T-helper 2 cell treated with Interferon-gamma antibody and Interleukin-4, amounts not matched to agents 100 ng/mL and 5 ng/mL, for 36 hours (primary cell): ENCODE measurements at regions not wholly inside any gene's neighbourhood (a gene's known extent, or its start where the extent isn't known, plus 50 kb on each side); places are given as distances from the start of the nearest gene placed in this dataset.
"Not testable (repeated sequence)": the region's sequence is repeated elsewhere in the genome, so short reads cannot be mapped to it uniquely, and the experiment has no call there.

Experiments used
- intact Hi-C: fragments of 100-400 bp; cut with micrococcal nuclease; formaldehyde crosslinking; loops from one replicate; pipeline ENCODE4 v1.15.1; 2023

DNA sequence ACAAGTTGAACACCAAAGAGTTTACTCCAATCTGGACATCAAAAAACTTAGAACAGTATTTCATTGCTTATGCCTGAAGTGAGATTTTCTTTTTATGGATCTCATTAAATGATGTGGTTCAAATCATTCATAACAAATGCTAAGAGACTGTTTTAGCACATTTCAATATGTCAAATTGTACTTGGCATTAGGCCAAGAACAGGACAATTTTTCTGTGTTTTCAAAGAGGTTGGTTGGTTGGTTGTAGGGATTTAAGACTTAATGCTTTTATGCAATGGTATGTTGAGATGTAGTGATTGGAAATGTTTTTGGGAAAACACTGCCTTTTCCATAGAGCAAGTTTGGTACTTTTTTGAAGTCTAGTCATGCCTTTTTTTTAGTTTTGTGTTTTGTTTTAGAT, 510.4 kb downstream of the ZNF674 start:
- intact Hi-C loops, result no loop called here

GRCh38 chrX:46029777-46030176, 515.4 kb downstream of the ZNF674 start:
- intact Hi-C loops, result no loop called here

DNA sequence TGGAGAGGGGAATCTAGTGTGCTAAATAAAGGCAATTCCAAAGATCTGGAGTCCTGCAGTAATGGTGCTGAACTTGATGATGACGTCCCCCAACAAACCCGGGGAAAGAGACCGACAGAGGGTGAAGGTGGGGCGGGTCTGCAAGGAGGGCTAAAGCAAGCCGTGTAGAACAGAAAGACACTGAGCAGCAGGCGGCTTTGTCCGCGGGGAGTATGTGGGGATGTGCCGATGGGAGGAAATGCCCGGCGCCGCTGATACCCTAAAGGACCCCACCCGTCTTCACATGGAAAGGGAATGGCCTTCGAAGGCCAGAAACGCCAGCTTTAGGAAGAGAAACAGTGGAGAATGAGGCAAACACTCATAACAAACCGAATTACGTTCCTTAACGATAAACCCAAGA, 528.9 kb downstream of the ZNF674 start:
- intact Hi-C loops, result no loop called here

DNA sequence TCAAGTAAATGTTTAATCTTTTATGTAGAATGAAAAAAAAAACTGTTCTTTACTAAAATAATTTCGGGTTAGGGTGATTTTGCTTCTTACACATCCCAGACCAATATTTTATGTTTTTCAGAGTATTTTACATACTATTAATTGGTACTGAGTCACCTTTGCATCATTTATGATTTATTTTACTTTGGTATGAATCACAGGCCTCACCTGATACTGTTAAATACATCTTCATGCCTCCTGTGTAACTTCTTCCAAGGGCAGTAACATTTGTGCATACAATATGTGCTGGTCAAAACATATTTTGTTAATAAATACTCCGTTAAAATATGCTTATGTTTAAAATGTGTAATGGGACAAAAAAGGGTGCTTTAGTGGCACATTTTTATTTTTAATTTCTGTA, 529.6 kb downstream of the ZNF674 start:
- intact Hi-C loops, result no loop called here

- intact Hi-C loops, result no loop called here
These were observed 552.7 kb downstream of the ZNF674 start for GRCh38 chrX:45992402-45993123.

- intact Hi-C loops, result no loop called here
These were observed 558.2 kb downstream of the ZNF674 start for GRCh38 chrX:45986971-45987370.

DNA sequence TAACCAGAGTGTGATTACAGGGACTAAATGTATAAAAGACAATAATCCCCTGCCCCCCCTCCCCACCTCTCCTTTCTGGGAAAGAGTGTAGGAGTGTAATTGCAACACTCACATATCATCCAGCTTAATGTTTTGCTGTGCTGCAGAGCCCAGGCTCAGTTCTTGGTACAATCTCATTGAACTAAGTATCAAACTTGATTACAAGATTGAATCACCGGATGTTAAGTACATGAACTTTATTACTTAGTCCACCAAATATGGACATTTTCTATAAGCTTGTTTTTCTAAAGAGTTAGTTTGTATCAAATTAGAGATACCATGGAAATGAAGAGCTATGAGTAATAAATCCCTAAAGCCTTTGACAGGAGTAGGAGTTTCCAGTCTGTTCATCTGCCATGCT, 559.1 kb downstream of the ZNF674 start:
- intact Hi-C loops, result no loop called here

DNA sequence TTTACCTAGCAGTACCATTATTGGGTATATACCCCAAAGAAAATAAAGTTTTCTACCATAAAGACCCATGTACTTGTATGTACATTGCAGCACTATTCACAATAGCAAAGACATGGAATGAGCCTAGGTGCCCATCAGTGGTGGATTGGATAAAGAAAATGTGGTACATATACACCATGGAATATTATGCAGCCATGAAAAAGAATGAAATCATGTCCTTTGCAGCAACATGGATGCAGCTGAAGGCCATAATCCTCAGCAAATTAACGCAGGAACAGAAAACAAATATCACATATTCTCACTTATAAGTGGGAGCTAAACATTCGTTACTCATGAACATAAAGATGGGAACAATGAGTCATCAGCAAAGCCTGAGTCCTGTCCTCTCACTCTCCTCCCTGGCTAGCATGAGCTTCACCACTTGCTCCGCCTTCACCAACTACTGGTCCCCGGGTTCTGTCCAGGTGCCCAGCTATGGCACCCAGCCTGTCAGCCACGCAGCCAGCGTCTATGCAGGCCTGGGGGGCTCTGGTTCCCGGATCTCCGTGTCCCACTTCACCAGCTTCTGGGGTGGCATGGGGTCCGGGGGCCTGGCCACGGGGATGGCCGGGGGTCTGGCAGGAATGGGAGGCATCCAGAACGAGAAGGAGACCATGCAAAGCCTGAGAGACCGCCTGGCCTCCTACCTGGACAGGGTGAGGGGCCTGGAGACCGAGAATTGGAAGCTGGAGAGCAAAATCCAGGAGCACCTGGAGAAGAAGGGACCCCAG, 562.1 kb downstream of the ZNF674 start:
- intact Hi-C loops, result not testable (repeated sequence)

DNA sequence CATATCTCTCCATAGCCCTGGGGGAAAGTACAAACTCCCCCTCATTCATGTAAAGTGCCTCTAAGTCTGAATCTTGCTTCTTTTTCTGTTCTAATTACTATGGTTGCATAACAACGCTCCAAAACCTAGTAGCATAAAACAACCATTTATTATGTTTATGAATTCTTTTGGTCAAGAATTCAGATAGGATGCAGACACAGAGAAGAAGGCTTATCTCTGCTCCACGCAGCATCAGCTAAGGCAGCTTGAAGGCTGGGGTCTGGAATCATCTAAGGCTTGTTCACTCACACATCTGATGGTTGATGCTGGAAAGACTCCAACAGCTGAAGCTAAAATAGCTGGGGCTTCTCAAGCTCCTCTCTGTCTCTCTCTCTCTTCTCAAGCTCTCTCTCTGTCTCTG, 564.5 kb downstream of the ZNF674 start:
- intact Hi-C loops, result no loop called here

GRCh38 chrX:45975633-45976032, 569.6 kb downstream of the ZNF674 start:
- intact Hi-C loops, result no loop called here

GRCh38 chrX:45972636-45973035, 572.6 kb downstream of the ZNF674 start:
- intact Hi-C loops, result no loop called here

DNA sequence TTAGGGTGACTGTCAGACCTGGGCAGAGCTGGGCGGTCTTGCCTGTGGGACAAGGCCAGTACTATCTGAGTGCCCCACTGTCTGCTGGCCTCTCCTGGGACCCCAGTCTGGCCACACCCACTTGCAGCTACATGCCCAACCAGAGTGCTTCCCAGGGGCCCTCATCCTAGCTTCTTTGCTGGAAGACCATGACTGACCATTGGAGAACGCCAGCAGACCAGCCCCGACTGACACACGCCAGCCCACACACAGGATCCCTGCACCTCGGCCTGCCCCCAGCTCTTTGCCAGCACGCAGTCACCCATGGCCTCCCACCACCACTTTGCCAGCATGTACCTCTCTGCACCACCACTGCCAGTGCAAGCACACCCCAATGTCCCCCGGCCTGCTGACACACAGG, 585.7 kb downstream of the ZNF674 start:
- intact Hi-C loops, result no loop called here

- intact Hi-C loops, result no loop called here
These were observed 588.9 kb downstream of the ZNF674 start for GRCh38 chrX:45956191-45956870.

DNA sequence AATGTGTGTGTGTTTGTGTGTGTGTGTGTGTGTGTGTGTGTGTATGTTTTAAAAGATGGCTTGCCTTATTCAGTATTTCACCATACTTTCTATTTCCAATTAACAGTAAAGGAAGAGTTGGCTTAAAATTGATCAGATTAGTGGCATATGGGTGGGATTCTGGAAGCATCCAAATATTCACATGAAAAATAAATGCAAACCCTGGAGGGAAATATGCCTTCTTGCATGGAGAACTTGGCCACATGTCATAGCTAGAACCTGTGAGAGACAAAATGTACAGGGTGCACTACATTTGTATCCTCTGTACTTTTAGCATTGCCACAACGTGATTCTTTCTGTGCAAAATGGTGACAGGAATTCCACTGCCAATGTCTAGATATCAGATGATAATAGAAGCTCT, 589.6 kb downstream of the ZNF674 start:
- intact Hi-C loops, result no loop called here

DNA sequence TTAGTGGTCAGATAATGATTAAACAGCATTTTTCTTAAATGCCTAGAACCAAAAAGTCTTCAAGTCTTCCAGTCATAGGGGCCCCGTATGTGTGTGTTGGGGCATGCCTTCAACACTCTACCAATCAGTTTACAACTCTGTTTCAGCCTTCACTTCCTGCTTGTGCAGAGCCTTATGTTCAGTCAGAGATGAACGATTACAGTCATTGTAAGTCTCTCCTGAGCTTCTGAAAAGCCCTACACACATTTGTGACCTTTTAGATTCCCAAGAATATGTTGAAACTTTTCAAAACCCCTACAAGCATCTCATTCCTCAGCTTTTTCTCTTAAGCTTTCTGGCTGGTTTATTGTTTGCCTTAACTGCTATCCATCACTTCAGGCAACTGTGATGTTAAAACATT, 591.2 kb downstream of the ZNF674 start:
- intact Hi-C loops, result no loop called here

DNA sequence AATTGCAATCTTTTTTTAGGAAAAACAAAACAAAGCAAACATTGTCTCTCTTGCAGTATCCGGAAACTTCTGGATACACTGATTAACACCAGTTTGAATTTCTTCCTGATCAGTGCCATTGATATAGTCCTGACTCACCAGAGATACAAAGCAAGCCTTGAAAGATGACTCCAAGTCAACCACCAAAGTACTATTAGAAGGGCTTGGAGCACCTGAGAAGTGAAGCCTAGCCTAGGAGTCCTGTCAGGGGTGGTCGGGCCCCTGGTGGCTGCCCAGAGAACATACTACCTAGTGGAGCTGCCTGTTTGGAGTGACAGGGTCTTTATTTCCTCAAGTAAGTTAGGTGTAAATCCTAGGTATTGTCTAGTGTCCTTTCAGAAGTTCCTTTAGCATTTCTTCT, 593.2 kb downstream of the ZNF674 start:
- intact Hi-C loops, result no loop called here

- intact Hi-C loops, result no loop called here
These were observed 609.8 kb downstream of the ZNF674 start for GRCh38 chrX:45935408-45935807.

DNA sequence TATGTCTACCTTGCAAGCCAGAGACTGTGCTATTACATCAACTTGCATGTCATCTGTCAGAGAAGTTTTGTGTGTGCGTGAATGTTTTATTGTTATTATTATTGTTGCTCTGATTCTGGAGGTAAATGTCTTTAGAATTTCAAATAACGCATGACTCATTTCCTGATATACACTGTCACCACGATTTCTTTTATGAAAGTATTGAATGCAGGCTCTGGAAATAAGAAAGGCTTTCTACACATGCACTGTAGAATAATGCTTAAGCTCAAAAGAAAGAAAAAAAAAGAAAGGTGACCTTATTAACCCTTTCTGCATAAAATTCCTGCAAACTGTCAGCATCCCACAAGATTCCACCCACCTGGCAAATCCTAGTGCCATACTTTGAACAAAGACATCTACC, 632.9 kb downstream of the ZNF674 start:
- intact Hi-C loops, result no loop called here

GRCh38 chrX:45907786-45908185, 637.4 kb downstream of the ZNF674 start:
- intact Hi-C loops, result no loop called here

DNA sequence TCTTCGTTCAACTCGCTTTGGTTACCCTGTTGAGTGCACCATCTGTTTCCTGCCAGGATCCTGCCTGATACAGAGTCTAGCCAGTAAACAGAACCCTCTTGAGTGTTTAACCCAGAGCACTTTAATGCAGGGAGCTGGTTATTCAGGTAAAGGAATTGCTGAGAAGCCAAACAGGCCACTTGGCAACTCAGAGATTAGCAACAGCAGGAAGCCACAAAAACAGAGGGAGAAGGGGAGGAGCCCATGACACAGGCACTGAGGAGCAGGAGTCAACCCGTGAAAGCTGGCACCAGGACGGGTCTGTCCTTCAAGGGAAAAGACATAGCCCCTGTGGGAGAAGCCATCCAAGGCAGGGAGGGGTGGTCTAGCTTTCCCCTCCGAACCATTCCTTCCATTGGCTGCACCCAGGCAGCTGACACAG, 641.4 kb downstream of the ZNF674 start:
- intact Hi-C loops, result no loop called here

DNA sequence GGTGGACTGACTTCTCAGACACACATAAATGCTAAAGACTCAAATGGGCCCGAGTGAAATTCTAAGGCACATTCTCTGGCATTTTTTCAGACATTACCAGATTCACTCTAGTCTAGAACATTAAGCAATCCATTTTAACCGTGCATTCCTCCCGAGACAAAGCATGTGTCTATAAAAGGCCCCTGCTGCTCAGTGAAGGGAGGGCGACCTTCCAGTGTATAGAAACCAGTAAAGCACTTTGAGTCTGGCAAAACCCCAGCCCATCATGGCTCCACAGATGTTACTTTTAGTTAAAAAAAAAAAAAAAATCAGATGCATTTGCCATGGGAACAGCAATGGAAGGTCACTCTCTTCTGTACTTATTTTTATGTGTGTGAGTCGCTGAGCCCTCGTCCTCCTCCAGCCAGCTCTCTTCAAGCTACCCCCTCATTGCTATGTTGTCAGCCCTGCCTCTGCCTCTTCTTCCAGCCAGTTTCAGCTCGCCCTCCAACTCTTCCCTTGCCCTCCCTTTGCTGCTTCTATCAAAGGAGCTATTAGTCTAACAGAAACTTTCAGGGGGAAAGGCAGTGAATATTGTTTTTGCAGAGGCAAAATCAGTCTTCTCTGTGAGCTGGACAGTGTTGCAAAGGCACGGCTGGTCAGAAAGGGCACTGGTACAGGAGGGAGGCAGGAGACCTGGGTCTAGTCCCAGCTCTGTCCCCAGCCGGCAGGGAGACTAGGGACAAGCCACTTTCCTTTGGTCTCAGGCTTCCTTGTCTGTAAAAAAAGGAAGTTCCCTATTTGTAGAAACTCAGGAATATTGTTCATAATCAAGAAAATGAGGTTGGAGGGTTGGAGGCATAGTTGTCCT, 644.2 kb downstream of the ZNF674 start:
- intact Hi-C loops, result no loop called here
